H1 (cell line): ENCODE measurements at regions not wholly inside any gene's neighbourhood (a gene's known extent, or its start where the extent isn't known, plus 50 kb on each side); places are given as distances from the start of the nearest gene placed in this dataset.

ENCODE experiments used
- CTCF ChIA-PET: fragments of 300-600 bp; sonication (Branson Sonifier 250); formaldehyde crosslinking; loops from one replicate; lab custom pipeline; 2021; ENCODE audit not compliant: partially characterized antibody; lab: Charles Lee
- POLR2A ChIA-PET: fragments of 300-600 bp; sonication (Branson Sonifier 250); formaldehyde crosslinking; loops from one replicate; lab custom pipeline; 2021; ENCODE audit warnings: inconsistent platforms; ENCODE audit not compliant: partially characterized antibody; lab: Charles Lee
- DNase-seq, 2 experiments: peaks; one replicate each; pipeline versions ENCODE4 v3.0.0 to v3.0.0-alpha.2; 2010 to 2022; ENCODE audit warnings: low spot score in 2 of 2, low read depth in 1 of 2, mixed read lengths in 1 of 2
- FAIRE-seq: peaks from 2 replicates; lab custom pipeline; 2011; peaks lifted over from hg19 to GRCh38; lab: Jason Lieb, UNC
- H2AFZ ChIP-seq: 2 replicates; pipeline ENCODE4 v1.8.1; 2012; ENCODE audit warnings: low read length, inconsistent platforms
- H2AK5ac ChIP-seq: 2 replicates; pipeline ENCODE4 v1.6.1; 2013; ENCODE audit warnings: low read depth, low read length
- H2BK120ac ChIP-seq: replicated peaks from 2 replicates; pipeline ENCODE3; 2013; ENCODE audit warnings: low read depth, low read length, inconsistent platforms
- H2BK12ac ChIP-seq: 2 replicates; pipeline ENCODE4 v1.6.1; 2013; ENCODE audit warnings: low read depth, low read length
- H2BK15ac ChIP-seq: 2 replicates; pipeline ENCODE4 v1.6.1; 2013; ENCODE audit warnings: low read length
- H2BK20ac ChIP-seq: 2 replicates; pipeline ENCODE4 v1.6.1; 2013; ENCODE audit warnings: low read length
- H2BK5ac ChIP-seq: 2 replicates; pipeline ENCODE4 v1.6.1; 2013; ENCODE audit warnings: low read depth, low read length
- H3K14ac ChIP-seq: 2 replicates; pipeline ENCODE4 v1.6.1; 2013; ENCODE audit warnings: inconsistent platforms; ENCODE audit not compliant: insufficient read length
- H3K18ac ChIP-seq: 2 replicates; pipeline ENCODE4 v1.6.1; 2013; ENCODE audit warnings: low read length; ENCODE audit errors: extremely low read depth
- H3K23ac ChIP-seq: 2 replicates; pipeline ENCODE4 v1.6.1; 2013; ENCODE audit warnings: inconsistent platforms; ENCODE audit not compliant: insufficient read length
- H3K23me2 ChIP-seq: 2 replicates; pipeline ENCODE4 v1.6.1; 2013; ENCODE audit warnings: low read depth, low read length
- H3K27ac ChIP-seq: 2 replicates; pipeline ENCODE4 v1.6.1; 2011; ENCODE audit warnings: low read depth, low read length, inconsistent platforms
- H3K27me3 ChIP-seq, 4 experiments: replicated peaks in 1 of 4; 1 replicate in 1 of 4; 2 replicates in 3 of 4; pipeline versions ENCODE4 v1.6.1 to v1.8.1; 2011 to 2013; ENCODE audit warnings: low read length in 3 of 4, mild to moderate bottlenecking in 3 of 4, inconsistent platforms in 2 of 4, mixed read lengths in 2 of 4, moderate library complexity in 1 of 4; ENCODE audit not compliant: control insufficient read depth in 3 of 4, insufficient read depth in 3 of 4; ENCODE audit errors: extremely low read depth in 1 of 4
- H3K36me3 ChIP-seq, 4 experiments: 2 replicates each; pipeline versions ENCODE4 v1.6.1 to v1.8.1; 2011 to 2013; ENCODE audit warnings: mild to moderate bottlenecking in 4 of 4, low read length in 3 of 4, moderate library complexity in 2 of 4, control low read depth in 1 of 4, inconsistent platforms in 1 of 4; ENCODE audit not compliant: insufficient read depth in 4 of 4, control insufficient read depth in 2 of 4
- H3K4ac ChIP-seq: replicated peaks from 2 replicates; pipeline ENCODE3; 2013; ENCODE audit warnings: low read length, low read depth, mixed read lengths, inconsistent platforms; ENCODE audit not compliant: insufficient read length
- H3K4me1 ChIP-seq, 4 experiments: replicated peaks in 1 of 4; 1 replicate in 1 of 4; 2 replicates in 3 of 4; pipeline versions ENCODE4 v1.6.1 to v1.8.1; 2011 to 2013; ENCODE audit warnings: low read length in 3 of 4, inconsistent platforms in 2 of 4, mixed read lengths in 1 of 4; ENCODE audit not compliant: insufficient read depth in 4 of 4, control insufficient read depth in 3 of 4
- H3K4me2 ChIP-seq, 2 experiments: 2 replicates each; pipeline versions ENCODE4 v1.6.1 to v1.8.1; 2011 to 2013; ENCODE audit warnings: low read depth in 2 of 2, low read length in 2 of 2, control low read depth in 1 of 2, inconsistent platforms in 1 of 2, mild to moderate bottlenecking in 1 of 2; ENCODE audit not compliant: insufficient read depth in 1 of 2
- H3K4me3 ChIP-seq, 4 experiments: fragments of 200-600, 300-600 bp in 1 of 4; sonication (generic), shearing (Covaris generic), sonication (Bioruptor Twin) in 1 of 4; 2 replicates each; pipeline versions ENCODE4 v1.5.1 to v1.8.1; 2011 to 2016; ENCODE audit warnings: low read length in 4 of 4, low read depth in 3 of 4, control low read depth in 2 of 4, inconsistent platforms in 2 of 4, mild to moderate bottlenecking in 2 of 4, mixed read lengths in 1 of 4, moderate library complexity in 1 of 4; ENCODE audit not compliant: insufficient read depth in 2 of 4; ENCODE audit errors: extremely low read depth in 1 of 4
- H3K56ac ChIP-seq: replicated peaks from 2 replicates; pipeline ENCODE3; 2013; ENCODE audit warnings: low read depth, mild to moderate bottlenecking, mixed read lengths, low read length, inconsistent platforms; ENCODE audit not compliant: insufficient read length
- H3K79me1 ChIP-seq: 2 replicates; pipeline ENCODE4 v1.6.1; 2013; ENCODE audit warnings: low read depth, low read length, control low read depth
- H3K79me2 ChIP-seq, 2 experiments: 2 replicates each; pipeline versions ENCODE4 v1.6.1 to v1.8.1; 2012 to 2013; ENCODE audit warnings: low read length in 2 of 2, mild to moderate bottlenecking in 2 of 2, inconsistent platforms in 1 of 2; ENCODE audit not compliant: insufficient read depth in 2 of 2, control insufficient read depth in 1 of 2
- H3K9ac ChIP-seq, 4 experiments: replicated peaks in 1 of 4; 1 replicate in 1 of 4; 2 replicates in 3 of 4; pipeline versions ENCODE4 v1.6.1 to v1.8.1; 2011 to 2013; ENCODE audit warnings: low read depth in 3 of 4, low read length in 3 of 4, control low read depth in 2 of 4, mild to moderate bottlenecking in 2 of 4, moderate library complexity in 2 of 4, inconsistent platforms in 1 of 4; ENCODE audit errors: extremely low read depth in 1 of 4
- H3K9me3 ChIP-seq, 2 experiments: 2 replicates each; pipeline versions ENCODE4 v1.6.1 to v1.8.1; 2012 to 2013; ENCODE audit warnings: mild to moderate bottlenecking in 2 of 2, moderate library complexity in 2 of 2, control low read depth in 1 of 2, inconsistent platforms in 1 of 2, low read depth in 1 of 2, low read length in 1 of 2, mixed read lengths in 1 of 2; ENCODE audit not compliant: insufficient read depth in 2 of 2
- H4K20me1 ChIP-seq, 2 experiments: replicated peaks in 1 of 2; 2 replicates each; pipeline versions ENCODE3 to v1.8.1; 2011 to 2013; ENCODE audit warnings: inconsistent platforms in 2 of 2, low read length in 2 of 2, mild to moderate bottlenecking in 1 of 2; ENCODE audit not compliant: insufficient read depth in 2 of 2, control insufficient read depth in 1 of 2
- H4K5ac ChIP-seq: 2 replicates; pipeline ENCODE4 v1.6.1; 2013; ENCODE audit warnings: low read length, low read depth, mixed read lengths, inconsistent platforms; ENCODE audit not compliant: insufficient read length
- H4K8ac ChIP-seq: 2 replicates; pipeline ENCODE4 v1.8.0; 2013; ENCODE audit warnings: mild to moderate bottlenecking, moderate library complexity, low read length, inconsistent platforms; ENCODE audit not compliant: insufficient read depth; ENCODE audit errors: extremely low read depth
- H4K91ac ChIP-seq: replicated peaks from 2 replicates; pipeline ENCODE3; 2013; ENCODE audit warnings: low read length, mixed read lengths, inconsistent platforms; ENCODE audit not compliant: insufficient read length
- EGR1 ChIP-seq: IDR thresholded peaks from 2 replicates; pipeline ENCODE4 v1.6.1; 2011; ENCODE audit warnings: low read depth, low read length, borderline replicate concordance
- HDAC2 ChIP-seq, 2 experiments: fragments of 300-600 bp in 1 of 2; sonication (generic) in 1 of 2; IDR thresholded peaks; 2 replicates each; pipeline ENCODE4 v1.6.1; 2011 to 2012; ENCODE audit warnings: low read depth in 2 of 2, low read length in 2 of 2, mild to moderate bottlenecking in 2 of 2, moderate library complexity in 2 of 2, borderline replicate concordance in 1 of 2, inconsistent platforms in 1 of 2
- HDAC6 ChIP-seq: IDR thresholded peaks from one replicate; pipeline ENCODE4 v1.7.1; 2012; ENCODE audit warnings: low read depth, mild to moderate bottlenecking, inconsistent platforms, low read length, moderate library complexity
- NANOG ChIP-seq: IDR thresholded peaks from 2 replicates; pipeline ENCODE4 v1.6.1; 2011; ENCODE audit warnings: low read length, low read depth, mild to moderate bottlenecking, inconsistent platforms; ENCODE audit not compliant: insufficient read depth, poor library complexity, severe bottlenecking
- POLR2A ChIP-seq, 2 experiments: IDR thresholded peaks; 1 replicate in 1 of 2; 2 replicates in 1 of 2; pipeline ENCODE4 v1.6.1; 2011; ENCODE audit warnings: low read depth in 2 of 2, low read length in 2 of 2, mild to moderate bottlenecking in 2 of 2; ENCODE audit errors: control extremely low read depth in 1 of 2
- RAD21 ChIP-seq, 2 experiments: IDR thresholded peaks in 1 of 2; conservative IDR thresholded peaks in 1 of 2; 2 replicates each; pipeline ENCODE4 v1.6.1; 2011; ENCODE audit warnings: low read depth in 2 of 2, low read length in 2 of 2, improper control_type of control experiment in 1 of 2, inconsistent platforms in 1 of 2, mild to moderate bottlenecking in 1 of 2, moderate library complexity in 1 of 2
- RBBP5 ChIP-seq: IDR thresholded peaks from 2 replicates; pipeline ENCODE4 v1.7.1; 2012; ENCODE audit warnings: low read depth, mild to moderate bottlenecking, inconsistent platforms, low read length, moderate library complexity, borderline replicate concordance
- RNF2 ChIP-seq: fragments of 200-900, 300-1000 bp; sonication (generic); IDR thresholded peaks from 2 replicates; pipeline ENCODE4 v1.7.1; 2016; ENCODE audit warnings: borderline replicate concordance, low read depth, mild to moderate bottlenecking, antibody characterized with exemption, low read length; ENCODE audit not compliant: poor library complexity, severe bottlenecking; ENCODE audit errors: missing control alignments
- SIX5 ChIP-seq: IDR thresholded peaks from 2 replicates; pipeline ENCODE4 v1.6.1; 2011; ENCODE audit warnings: mild to moderate bottlenecking, low read depth, low read length
- TBP ChIP-seq: IDR thresholded peaks from 2 replicates; pipeline ENCODE4 v1.6.1; 2011; ENCODE audit warnings: low read depth, low read length, improper control_type of control experiment
- TEAD4 ChIP-seq: IDR thresholded peaks from 2 replicates; pipeline ENCODE4 v1.6.1; 2012; ENCODE audit warnings: low read depth, low read length, inconsistent platforms, mixed read lengths
- WGBS, 2 experiments: shearing (Covaris generic) in 1 of 2; methylation state at CpG; one replicate each; pipeline versions ENCODE4 v1.1.6 to v1.1.7; 2013 to 2015; ENCODE audit warnings: low lambda C conversion rate in 2 of 2, mixed read lengths in 2 of 2, inconsistent platforms in 1 of 2, low coverage in 1 of 2, missing lambda C conversion rate in 1 of 2; ENCODE audit not compliant: insufficient replicate concordance in 2 of 2, insufficient coverage in 1 of 2, insufficient read length in 1 of 2; ENCODE audit errors: extremely low coverage in 1 of 2, missing lambda C conversion rate in 1 of 2; 5-methylcytosine and 5-hydroxymethylcytosine counted together

DNA sequence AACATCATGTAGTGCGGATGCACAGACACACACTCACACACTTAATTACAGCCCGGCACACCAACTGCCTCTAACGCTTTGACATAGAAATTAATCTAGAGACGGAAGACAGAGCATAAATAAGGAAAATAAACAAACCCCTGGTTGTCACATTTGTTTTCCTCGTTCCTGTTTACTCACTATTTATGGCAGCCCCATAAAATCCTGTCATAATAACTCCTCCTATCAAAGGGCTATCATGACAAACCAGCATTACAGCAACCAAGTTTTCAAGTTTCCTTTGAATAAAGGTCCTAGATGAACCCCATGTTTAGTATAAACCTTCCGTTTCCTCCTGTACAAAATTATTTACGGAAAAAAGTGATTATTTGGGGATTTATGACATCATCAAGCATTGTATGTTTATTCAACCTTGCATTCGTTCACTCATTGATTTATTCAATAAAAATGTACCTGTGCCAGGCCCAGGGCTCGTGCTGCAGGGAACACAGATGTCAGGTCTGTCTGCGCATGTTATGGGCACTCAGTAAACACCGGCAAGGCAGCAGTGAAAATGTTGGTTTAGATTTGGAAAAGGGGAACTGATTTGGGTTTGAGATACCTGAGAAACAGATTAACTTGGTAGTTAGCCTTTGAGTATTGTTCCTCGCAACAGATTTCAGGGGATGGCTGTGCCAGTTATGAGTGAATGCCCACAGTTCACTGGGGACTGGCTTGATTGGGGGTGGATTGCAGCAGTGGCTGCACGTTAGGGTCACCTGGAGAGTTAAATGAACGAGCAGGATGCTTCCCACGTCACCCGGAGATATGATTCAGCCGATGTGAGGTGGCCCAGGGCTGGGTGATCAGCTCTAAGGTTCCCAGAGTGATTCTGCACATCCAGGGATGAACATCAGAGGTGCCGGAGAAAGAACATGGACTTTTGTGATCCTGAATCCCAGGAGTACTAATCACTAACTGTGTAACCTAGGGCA lies 295.3 kb upstream of the FOXQ1 start:
- Histone ChIP-seq H3K4ac (no peak overlapping the region), H2BK120ac (no peak overlapping the region), H4K5ac (no peak overlapping the region), H2BK15ac (no peak overlapping the region), H3K23ac (no peak overlapping the region), H3K18ac (no peak overlapping the region), H3K27me3 (no peaks in the 10 kb centered on the region), H4K91ac (no peak overlapping the region), H3K9me3 (no peaks in the 10 kb centered on the region), H3K79me1 (no peaks in the 10 kb centered on the region), H3K4me3 (no peak overlapping the region), H4K20me1 (no peaks in the 10 kb centered on the region), H3K79me2 (no peaks in the 10 kb centered on the region), H3K36me3 (no peaks in the 10 kb centered on the region), H3K56ac (no peak overlapping the region), H2BK12ac (no peak overlapping the region), H3K27ac (no peak overlapping the region), H3K14ac (no peak overlapping the region), H2BK20ac (no peak overlapping the region), H3K4me1 (no peaks in the 10 kb centered on the region), H2AK5ac (no peak overlapping the region), H3K4me2 (no peak overlapping the region), H2AFZ (no peak overlapping the region), H3K9ac (no peak overlapping the region), H3K23me2 (no peaks in the 10 kb centered on the region), H4K8ac (no peak overlapping the region), H2BK5ac (no peak overlapping the region)
- DNase-seq (no peak), FAIRE-seq (no peak)
- WGBS, 2 experiments, result 84% methylated on average over 18 of the region's 18 CpGs; no CpG with 5 or more reads in 1 of the 2 experiments
- POLR2A ChIA-PET, result no interaction called here
- CTCF ChIA-PET, result no interaction called here
- TF ChIP-seq EGR1 (no peak), SIX5 (no peak), RAD21 (IDR thresholded peaks at IDR 0.05 in 1 of 2, conservative IDR thresholded peaks at IDR 0.05 in 1 of 2; ENCODE audit: low read depth in 2 of 2, low read length in 2 of 2) (no peak), POLR2A (IDR thresholded peaks at IDR 0.05; ENCODE audit: control extremely low read depth in 1 of 2, low read depth in 2 of 2, low read length in 2 of 2) (no peak), RNF2 (no peak), HDAC2 (IDR thresholded peaks at IDR 0.05; ENCODE audit: borderline replicate concordance in 1 of 2, low read depth in 2 of 2, low read length in 2 of 2) (no peak), RBBP5 (no peak), TBP (no peak), NANOG (no peak), HDAC6 (no peak), TEAD4 (no peak)
